ENCODE measurements at regions not wholly inside any gene's neighbourhood (a gene's known extent, or its start where the extent isn't known, plus 50 kb on each side); places are given as distances from the start of the nearest gene placed in this dataset.
A peak's percentile ranks its signal among the peaks of the same experiment; 100 is the strongest.

DNA sequence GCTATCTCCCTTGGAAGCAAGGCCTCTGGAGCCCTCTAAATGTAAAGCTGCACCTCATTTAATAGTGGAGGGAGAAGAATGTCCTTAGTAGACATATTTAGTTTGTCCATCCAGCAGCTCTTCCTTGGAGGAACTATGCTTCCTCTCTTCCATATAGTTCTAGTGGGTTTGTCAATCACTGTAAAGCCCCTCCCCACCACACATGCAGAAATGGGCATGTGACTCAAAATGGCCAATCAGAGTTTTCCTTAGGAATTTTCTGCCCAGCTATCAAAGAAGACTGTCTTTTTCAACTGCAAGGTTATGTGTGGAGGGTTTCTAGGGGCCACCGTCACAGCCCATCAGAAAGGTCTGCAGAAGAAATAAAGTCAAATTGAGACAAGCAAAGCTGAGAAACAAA, 175.5 kb downstream of the MIS18A start:
- no peak overlapping the region for H3K4me2 ChIP-seq (ENCODE audit: insufficient read depth, low read length)
- TF ChIP-seq, protein P1, sequence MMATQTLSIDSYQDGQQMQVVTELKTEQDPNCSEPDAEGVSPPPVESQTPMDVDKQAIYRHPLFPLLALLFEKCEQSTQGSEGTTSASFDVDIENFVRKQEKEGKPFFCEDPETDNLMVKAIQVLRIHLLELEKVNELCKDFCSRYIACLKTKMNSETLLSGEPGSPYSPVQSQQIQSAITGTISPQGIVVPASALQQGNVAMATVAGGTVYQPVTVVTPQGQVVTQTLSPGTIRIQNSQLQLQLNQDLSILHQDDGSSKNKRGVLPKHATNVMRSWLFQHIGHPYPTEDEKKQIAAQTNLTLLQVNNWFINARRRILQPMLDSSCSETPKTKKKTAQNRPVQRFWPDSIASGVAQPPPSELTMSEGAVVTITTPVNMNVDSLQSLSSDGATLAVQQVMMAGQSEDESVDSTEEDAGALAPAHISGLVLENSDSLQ (IDR thresholded peaks at IDR 0.05), result peak; percentile 50; the same call in 1 of the 2 replicates
- TF ChIP-seq, protein P2, sequence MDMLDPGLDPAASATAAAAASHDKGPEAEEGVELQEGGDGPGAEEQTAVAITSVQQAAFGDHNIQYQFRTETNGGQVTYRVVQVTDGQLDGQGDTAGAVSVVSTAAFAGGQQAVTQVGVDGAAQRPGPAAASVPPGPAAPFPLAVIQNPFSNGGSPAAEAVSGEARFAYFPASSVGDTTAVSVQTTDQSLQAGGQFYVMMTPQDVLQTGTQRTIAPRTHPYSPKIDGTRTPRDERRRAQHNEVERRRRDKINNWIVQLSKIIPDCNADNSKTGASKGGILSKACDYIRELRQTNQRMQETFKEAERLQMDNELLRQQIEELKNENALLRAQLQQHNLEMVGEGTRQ (CRISPR knock-in tag; IDR thresholded peaks at IDR 0.05), result peak; percentile 82
- TF ChIP-seq MAX (CRISPR knock-in tag; IDR thresholded peaks at IDR 0.05) (no peak), RBM17 (IDR thresholded peaks at IDR 0.05; ENCODE audit: borderline replicate concordance, low read depth, low read length) (no peak), RAD51 (IDR thresholded peaks at IDR 0.05; ENCODE audit: borderline replicate concordance, low read depth) (peak; percentile 70; the same call in 1 of the 2 replicates)
- no TSS peak for BruUV-seq (replicated peaks)
- FAIRE-seq (no peak), ATAC-seq (no peak), DNase-seq (ENCODE audit: extremely low read depth in 1 of 4, low spot score in 3 of 4) (peak in 2 of 4 experiments; percentile 30)
- in situ Hi-C loops (cut with MboI) (no loop called here), intact Hi-C loops (cut with micrococcal nuclease) (no loop called here)
- H3K9ac ChIP-seq (ENCODE audit: insufficient read depth in 1 of 2, low read depth in 2 of 2, low read length in 2 of 2), result no peak overlapping the region
- H3K27me3 ChIP-seq (ENCODE audit: control insufficient read depth in 2 of 2, insufficient read depth in 2 of 2, low read length in 2 of 2), result peaks cover 3 to 7% of the 10 kb centered on the region in 2 experiments; a peak in 3 of 5 replicates
- no peaks in the 10 kb centered on the region for H3K36me3 ChIP-seq (ENCODE audit: control insufficient read depth, insufficient read depth, low read length)
- H3K9me1 ChIP-seq (ENCODE audit: control insufficient read depth, insufficient read depth, low read length), result no peaks in the 10 kb centered on the region
- H3K4me3 ChIP-seq, result no peak overlapping the region
- H4K20me1 ChIP-seq (replicated peaks; ENCODE audit: control insufficient read depth, insufficient read depth, low read length), result no peaks in the 10 kb centered on the region
- H3K4me1 ChIP-seq (replicated peaks in 1 of 2; ENCODE audit: control insufficient read depth in 2 of 2, insufficient read depth in 2 of 2, low read length in 2 of 2), result no peaks in the 10 kb centered on the region
- H2AFZ ChIP-seq (ENCODE audit: low read depth, low read length), result no peak overlapping the region
- WGBS (ENCODE audit: insufficient coverage, low coverage, missing lambda C conversion rate), result 0% methylated on average over 1 of the region's 1 CpG
- no peaks in the 10 kb centered on the region for H3K9me3 ChIP-seq (replicated peaks; ENCODE audit: control insufficient read depth, insufficient read depth, low read depth, low read length)
- ChIA-PET CTCF (ENCODE audit: low intra/inter-chr PET ratio) (no interaction called here), POLR2A (interaction anchor here (1.4 kb wide), 1 partner anchor 9 kb away, joined by 3 read pairs; no protein-coding TSS in a partner anchor)
- H3K79me2 ChIP-seq (ENCODE audit: control insufficient read depth, insufficient read depth, low read length), result no peaks in the 10 kb centered on the region
- H3K27ac ChIP-seq (ENCODE audit: extremely low read depth, low read depth, low read length), result no peak overlapping the region
